Chondrocyte (in vitro differentiated cells): ENCODE measurements at regions not wholly inside any gene's neighbourhood (a gene's known extent, or its start where the extent isn't known, plus 50 kb on each side); places are given as distances from the start of the nearest gene placed in this dataset.

ENCODE experiments used
- DNase-seq: peaks from one replicate; pipeline ENCODE4 v3.0.0; 2021; ENCODE audit warnings: mixed read lengths, low spot score
- H3K27ac Mint-ChIP-seq: one replicate; pipeline ENCODE4 v1.8.0; 2021; ENCODE audit warnings: mild to moderate bottlenecking, moderate library complexity, mixed read lengths; ENCODE audit not compliant: unreplicated experiment
- H3K27me3 Mint-ChIP-seq: 2 replicates; pipeline ENCODE4 v1.8.0; 2021; ENCODE audit warnings: low read depth, mixed read lengths
- H3K36me3 Mint-ChIP-seq: 2 replicates; pipeline ENCODE4 v1.8.0; 2021; ENCODE audit warnings: low read depth, mixed read lengths
- H3K4me1 Mint-ChIP-seq: 2 replicates; pipeline ENCODE4 v1.8.0; 2021; ENCODE audit warnings: low read depth, mild to moderate bottlenecking, mixed read lengths
- H3K4me3 Mint-ChIP-seq: one replicate; pipeline ENCODE4 v1.8.0; 2021; ENCODE audit warnings: mild to moderate bottlenecking, moderate library complexity, mixed read lengths; ENCODE audit not compliant: unreplicated experiment
- H3K9me3 Mint-ChIP-seq: 2 replicates; pipeline ENCODE4 v1.8.0; 2021; ENCODE audit warnings: low read depth, mixed read lengths
- TF ChIP-seq, protein P1 (sequence below): fragments of 200-600 bp; sonication (generic); IDR thresholded peaks from 2 replicates; pipeline ENCODE4 v1.5.0; 2021; ENCODE audit warnings: antibody characterized with exemption, mild to moderate bottlenecking, moderate library complexity

DNA sequence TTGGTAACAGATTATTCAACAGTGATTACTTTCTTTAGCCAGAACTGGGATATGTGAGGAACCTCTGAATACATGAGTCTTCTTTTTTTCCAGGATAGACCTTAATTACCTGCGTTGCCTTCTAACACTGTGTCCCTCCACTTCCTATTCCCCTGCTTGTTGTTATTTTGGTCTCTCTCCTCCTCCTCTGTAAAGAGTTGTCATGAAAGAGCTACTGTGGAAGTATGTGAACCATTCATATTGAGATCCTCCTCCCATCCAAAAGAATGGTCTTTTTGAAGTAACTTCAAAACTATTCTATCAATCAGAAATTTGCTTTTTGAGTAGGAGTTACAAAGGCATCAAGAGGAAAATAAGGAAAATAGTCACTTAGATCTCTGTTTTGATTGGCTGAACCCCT, 420.0 kb upstream of the TENM3 start:
- no peak overlapping the region for H3K4me3 Mint-ChIP-seq
- no peak overlapping the region for H3K27ac Mint-ChIP-seq
- no peaks in the 10 kb centered on the region for H3K27me3 Mint-ChIP-seq
- H3K9me3 Mint-ChIP-seq = no peaks in the 10 kb centered on the region
- DNase-seq = no peak
- no peaks in the 10 kb centered on the region for H3K36me3 Mint-ChIP-seq
- TF ChIP-seq, protein P1, sequence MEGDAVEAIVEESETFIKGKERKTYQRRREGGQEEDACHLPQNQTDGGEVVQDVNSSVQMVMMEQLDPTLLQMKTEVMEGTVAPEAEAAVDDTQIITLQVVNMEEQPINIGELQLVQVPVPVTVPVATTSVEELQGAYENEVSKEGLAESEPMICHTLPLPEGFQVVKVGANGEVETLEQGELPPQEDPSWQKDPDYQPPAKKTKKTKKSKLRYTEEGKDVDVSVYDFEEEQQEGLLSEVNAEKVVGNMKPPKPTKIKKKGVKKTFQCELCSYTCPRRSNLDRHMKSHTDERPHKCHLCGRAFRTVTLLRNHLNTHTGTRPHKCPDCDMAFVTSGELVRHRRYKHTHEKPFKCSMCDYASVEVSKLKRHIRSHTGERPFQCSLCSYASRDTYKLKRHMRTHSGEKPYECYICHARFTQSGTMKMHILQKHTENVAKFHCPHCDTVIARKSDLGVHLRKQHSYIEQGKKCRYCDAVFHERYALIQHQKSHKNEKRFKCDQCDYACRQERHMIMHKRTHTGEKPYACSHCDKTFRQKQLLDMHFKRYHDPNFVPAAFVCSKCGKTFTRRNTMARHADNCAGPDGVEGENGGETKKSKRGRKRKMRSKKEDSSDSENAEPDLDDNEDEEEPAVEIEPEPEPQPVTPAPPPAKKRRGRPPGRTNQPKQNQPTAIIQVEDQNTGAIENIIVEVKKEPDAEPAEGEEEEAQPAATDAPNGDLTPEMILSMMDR = no peak
- peaks cover 28% of the 10 kb centered on the region for H3K4me1 Mint-ChIP-seq

DNA sequence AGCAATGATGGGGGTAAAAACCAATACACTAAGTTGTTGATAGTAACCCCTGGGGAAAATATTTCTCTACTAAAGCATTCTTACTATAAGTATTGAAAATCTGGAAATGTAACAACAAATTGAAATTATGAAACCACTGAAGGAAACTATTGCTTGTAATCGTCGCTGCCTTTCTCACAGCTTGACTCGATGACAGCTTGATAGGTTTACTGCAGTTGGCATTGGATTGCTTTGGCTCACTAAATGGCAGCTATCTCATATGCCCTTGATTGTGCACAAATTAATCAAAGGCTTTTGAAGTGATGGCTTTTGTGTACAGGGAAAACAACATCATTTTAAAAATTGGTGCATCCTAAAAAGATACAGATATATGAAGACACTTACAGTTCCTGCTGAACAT, 419.6 kb upstream of the TENM3 start:
- Mint-ChIP-seq H3K27me3 (no peaks in the 10 kb centered on the region), H3K9me3 (no peaks in the 10 kb centered on the region), H3K4me1 (peaks cover 28% of the 10 kb centered on the region), H3K4me3 (no peak overlapping the region), H3K36me3 (no peaks in the 10 kb centered on the region), H3K27ac (no peak overlapping the region)
- DNase-seq = no peak
- TF ChIP-seq, protein P1 = no peak

DNA sequence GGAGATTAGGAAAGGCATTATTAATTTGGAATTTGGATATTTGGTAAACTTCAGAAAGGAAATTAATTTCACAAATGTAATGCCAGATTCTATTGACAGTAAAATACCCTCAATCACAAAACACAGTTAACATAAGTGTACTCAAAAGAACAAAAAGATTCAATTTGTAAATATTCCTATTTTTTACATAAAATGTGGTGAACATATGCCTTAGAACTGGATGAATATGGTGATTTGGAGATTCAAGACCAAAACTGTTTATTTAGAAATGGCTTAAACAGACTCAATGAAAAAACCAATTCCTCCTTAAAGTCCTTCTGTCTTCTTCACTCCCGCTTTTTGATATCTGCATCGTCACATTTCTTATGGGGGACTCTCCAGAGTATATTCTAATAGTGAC, 417.6 kb upstream of the TENM3 start:
- Mint-ChIP-seq H3K27me3 (no peaks in the 10 kb centered on the region), H3K9me3 (no peaks in the 10 kb centered on the region), H3K4me3 (no peak overlapping the region), H3K36me3 (no peaks in the 10 kb centered on the region), H3K27ac (no peak overlapping the region), H3K4me1 (peaks cover 20% of the 10 kb centered on the region)
- TF ChIP-seq, protein P1 = no peak
- DNase-seq = no peak

DNA sequence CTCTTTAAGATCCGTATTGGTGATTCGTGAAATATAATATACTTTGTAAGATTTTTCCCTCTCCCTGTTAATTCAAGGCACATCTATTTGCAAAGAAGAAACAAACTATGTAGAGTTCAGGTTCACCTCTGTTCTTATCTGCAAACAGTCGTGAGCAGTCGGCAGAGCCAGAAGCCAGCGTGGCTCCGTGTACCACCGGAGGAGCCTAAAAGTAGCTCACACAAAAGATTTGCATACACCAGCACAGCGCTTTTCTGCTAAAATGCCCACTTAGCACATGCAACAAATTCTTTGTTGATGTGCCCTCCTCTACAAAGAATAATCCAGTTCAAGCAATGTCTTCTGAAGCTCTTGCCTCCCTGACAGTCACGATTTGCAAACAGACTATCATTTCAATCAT, 416.0 kb upstream of the TENM3 start:
- Mint-ChIP-seq H3K4me1 (peaks cover 3% of the 10 kb centered on the region), H3K27ac (no peak overlapping the region), H3K27me3 (no peaks in the 10 kb centered on the region), H3K36me3 (no peaks in the 10 kb centered on the region), H3K9me3 (no peaks in the 10 kb centered on the region), H3K4me3 (no peak overlapping the region)
- DNase-seq = no peak
- TF ChIP-seq, protein P1 = no peak

DNA sequence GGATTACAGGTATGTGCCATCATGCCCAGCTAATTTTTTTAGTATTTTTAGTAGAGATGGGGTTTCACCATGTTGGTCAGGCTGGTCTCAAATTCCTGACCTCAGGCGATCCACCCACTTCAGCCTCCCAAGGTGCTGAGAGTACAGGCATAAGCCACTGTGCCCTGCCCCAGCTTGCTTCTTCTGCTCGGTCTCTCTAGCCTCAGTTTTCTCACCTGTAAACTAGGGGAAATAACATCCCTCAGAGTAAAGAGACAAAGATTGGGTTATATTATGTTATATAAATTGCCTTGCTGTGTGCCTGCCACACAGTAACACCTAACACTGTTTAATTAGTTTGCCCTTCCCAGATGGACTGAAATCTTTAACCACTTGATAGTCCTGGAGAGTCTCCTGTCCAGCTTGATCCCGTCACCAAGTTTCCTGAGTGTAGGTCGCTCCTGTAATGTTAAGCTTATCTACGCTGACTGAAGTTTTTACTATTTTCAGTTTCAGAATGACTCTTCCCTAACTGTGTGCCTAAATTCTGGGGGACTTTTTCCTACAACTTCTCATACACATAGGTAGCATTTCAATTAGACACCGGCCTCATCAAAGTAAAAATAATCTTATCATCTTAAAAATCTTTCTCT, 412.7 kb upstream of the TENM3 start:
- no peak for DNase-seq
- H3K9me3 Mint-ChIP-seq = no peaks in the 10 kb centered on the region
- H3K4me3 Mint-ChIP-seq = no peak overlapping the region
- H3K36me3 Mint-ChIP-seq = no peaks in the 10 kb centered on the region
- no peaks in the 10 kb centered on the region for H3K4me1 Mint-ChIP-seq
- TF ChIP-seq, protein P1 = no peak
- H3K27me3 Mint-ChIP-seq = no peaks in the 10 kb centered on the region
- no peak overlapping the region for H3K27ac Mint-ChIP-seq
